GM18909 (cell line): ENCODE measurements at regions not wholly inside any gene's neighbourhood (a gene's known extent, or its start where the extent isn't known, plus 50 kb on each side); places are given as distances from the start of the nearest gene placed in this dataset.
"Not testable (repeated sequence)": the region's sequence is repeated elsewhere in the genome, so short reads cannot be mapped to it uniquely, and the experiment has no call there.

Source experiments
- ATAC-seq: cut with Tn5 transposase; IDR thresholded peaks from one replicate; pipeline ENCODE4 v1.9.1; 2021; ENCODE audit warnings: mild to moderate bottlenecking; ENCODE audit not compliant: unreplicated experiment, poor library complexity

GRCh38 chr9:68593760-68594159 is 53.1 kb upstream of the TMEM252 start:
- not testable (repeated sequence) for ATAC-seq

- no peak for ATAC-seq
Observed at GRCh38 chr9:68595868-68596267, 55.2 kb upstream of the TMEM252 start.

GRCh38 chr9:68597362-68597997 is 56.8 kb upstream of the TMEM252 start:
- ATAC-seq = no peak

GRCh38 chr9:68599826-68600225 is 59.1 kb upstream of the TMEM252 start:
- no peak for ATAC-seq

- no peak for ATAC-seq
Observed at GRCh38 chr9:68601081-68601480, 60.4 kb upstream of the TMEM252 start.

- ATAC-seq = no peak
Observed at GRCh38 chr9:68603371-68603770, 62.7 kb upstream of the TMEM252 start.

GRCh38 chr9:68608763-68609162 is 68.1 kb upstream of the TMEM252 start:
- ATAC-seq = no peak

- no peak for ATAC-seq
Observed at GRCh38 chr9:68609901-68610415, 69.3 kb upstream of the TMEM252 start.

- no peak for ATAC-seq
Observed at GRCh38 chr9:68614121-68614520, 73.4 kb upstream of the TMEM252 start.

GRCh38 chr9:68617011-68617410 is 76.3 kb upstream of the TMEM252 start:
- not testable (repeated sequence) for ATAC-seq

- no peak for ATAC-seq
Observed at GRCh38 chr9:68619072-68619471, 78.4 kb upstream of the TMEM252 start.

GRCh38 chr9:68619636-68620035 is 79.0 kb upstream of the TMEM252 start:
- no peak for ATAC-seq

GRCh38 chr9:68625559-68625958 is 79.5 kb upstream of the PIP5K1B start:
- ATAC-seq = no peak

GRCh38 chr9:68626526-68626925 is 78.5 kb upstream of the PIP5K1B start:
- ATAC-seq = no peak

- ATAC-seq = no peak
Observed at GRCh38 chr9:68627104-68627503, 77.9 kb upstream of the PIP5K1B start.

GRCh38 chr9:68627594-68627993 is 77.4 kb upstream of the PIP5K1B start:
- ATAC-seq = no peak

- no peak for ATAC-seq
Observed at GRCh38 chr9:68629042-68629441, 76.0 kb upstream of the PIP5K1B start.

GRCh38 chr9:68631811-68632210 is 73.2 kb upstream of the PIP5K1B start:
- ATAC-seq = no peak

- no peak for ATAC-seq
Observed at GRCh38 chr9:68637020-68637419, 68.0 kb upstream of the PIP5K1B start.

- ATAC-seq = not testable (repeated sequence)
Observed at GRCh38 chr9:68639261-68639660, 65.8 kb upstream of the PIP5K1B start.

GRCh38 chr9:68640421-68641089 is 64.5 kb upstream of the PIP5K1B start:
- peak; percentile 35 for ATAC-seq
